ENCODE measurements at regions not wholly inside any gene's neighbourhood (a gene's known extent, or its start where the extent isn't known, plus 50 kb on each side); places are given as distances from the start of the nearest gene placed in this dataset.

- Histone ChIP-seq H3K4me1 (ENCODE audit: insufficient read depth, insufficient read length) (no peaks in the 10 kb centered on the region), H3K9ac (ENCODE audit: insufficient read length, low read depth) (no peak overlapping the region), H3K9me3 (ENCODE audit: insufficient read depth, low read length) (no peaks in the 10 kb centered on the region), H3K27me3 (ENCODE audit: insufficient read depth, insufficient read length) (no peaks in the 10 kb centered on the region), H3K4me3 (ENCODE audit: insufficient read length, low read depth) (no peak overlapping the region), H3K36me3 (ENCODE audit: insufficient read depth, insufficient read length, low read length) (no peaks in the 10 kb centered on the region)
- TF ChIP-seq YY1 (IDR thresholded peaks at IDR 0.05; ENCODE audit: insufficient read depth, insufficient read length) (no peak), SUZ12 (IDR thresholded peaks at IDR 0.05; ENCODE audit: extremely low read depth, insufficient read depth, insufficient read length) (no peak), ZNF274 (IDR thresholded peaks at IDR 0.05; ENCODE audit: low read depth, low read length) (no peak)
- DNase-seq (ENCODE audit: low read depth, low spot score), result no peak
Observed at GRCh38 chr12:112559784-112560183, 141.0 kb downstream of the PTPN11 start.

- Histone ChIP-seq H3K9me3 (ENCODE audit: insufficient read depth, low read length) (no peaks in the 10 kb centered on the region), H3K27me3 (ENCODE audit: insufficient read depth, insufficient read length) (no peaks in the 10 kb centered on the region), H3K4me1 (ENCODE audit: insufficient read depth, insufficient read length) (no peaks in the 10 kb centered on the region), H3K4me3 (ENCODE audit: insufficient read length, low read depth) (no peak overlapping the region), H3K9ac (ENCODE audit: insufficient read length, low read depth) (no peak overlapping the region), H3K36me3 (ENCODE audit: insufficient read depth, insufficient read length, low read length) (no peaks in the 10 kb centered on the region)
- no peak for DNase-seq (ENCODE audit: low read depth, low spot score)
- TF ChIP-seq ZNF274 (IDR thresholded peaks at IDR 0.05; ENCODE audit: low read depth, low read length) (no peak), YY1 (IDR thresholded peaks at IDR 0.05; ENCODE audit: insufficient read depth, insufficient read length) (no peak), SUZ12 (IDR thresholded peaks at IDR 0.05; ENCODE audit: extremely low read depth, insufficient read depth, insufficient read length) (no peak)
Observed at GRCh38 chr12:112564160-112564784, 145.5 kb downstream of the PTPN11 start.

GRCh38 chr12:112568641-112569040 lies 149.9 kb downstream of the PTPN11 start:
- no peak overlapping the region for H3K9ac ChIP-seq (ENCODE audit: insufficient read length, low read depth)
- peaks cover 3% of the 10 kb centered on the region for H3K4me1 ChIP-seq (ENCODE audit: insufficient read depth, insufficient read length)
- H3K9me3 ChIP-seq (ENCODE audit: insufficient read depth, low read length), result no peaks in the 10 kb centered on the region
- TF ChIP-seq SUZ12 (IDR thresholded peaks at IDR 0.05; ENCODE audit: extremely low read depth, insufficient read depth, insufficient read length) (no peak), YY1 (IDR thresholded peaks at IDR 0.05; ENCODE audit: insufficient read depth, insufficient read length) (no peak), ZNF274 (IDR thresholded peaks at IDR 0.05; ENCODE audit: low read depth, low read length) (no peak)
- no peak for DNase-seq (ENCODE audit: low read depth, low spot score)
- no peaks in the 10 kb centered on the region for H3K36me3 ChIP-seq (ENCODE audit: insufficient read depth, insufficient read length, low read length)
- no peak overlapping the region for H3K4me3 ChIP-seq (ENCODE audit: insufficient read length, low read depth)
- no peaks in the 10 kb centered on the region for H3K27me3 ChIP-seq (ENCODE audit: insufficient read depth, insufficient read length)

DNA sequence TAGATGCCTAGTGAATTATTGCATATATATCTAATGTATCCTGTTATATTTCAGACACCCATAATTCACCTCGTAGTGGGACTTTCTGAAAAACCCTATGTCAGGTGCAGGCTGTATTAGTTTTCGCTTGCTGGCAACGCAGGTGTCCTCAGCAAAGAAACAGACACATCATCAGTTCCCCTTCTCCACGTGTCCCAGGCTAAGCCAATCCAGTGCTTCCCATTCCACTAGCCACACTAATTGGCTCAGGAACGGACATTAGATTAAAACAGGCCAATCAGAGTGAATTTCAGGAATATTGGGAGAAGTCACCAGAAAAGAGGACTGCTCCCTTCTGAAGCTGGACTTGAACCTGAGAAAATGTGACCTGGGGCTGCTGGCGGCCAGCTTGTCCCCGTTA lies 151.3 kb downstream of the PTPN11 start:
- Histone ChIP-seq H3K4me3 (ENCODE audit: insufficient read length, low read depth) (no peak overlapping the region), H3K9ac (ENCODE audit: insufficient read length, low read depth) (no peak overlapping the region), H3K36me3 (ENCODE audit: insufficient read depth, insufficient read length, low read length) (no peaks in the 10 kb centered on the region), H3K4me1 (ENCODE audit: insufficient read depth, insufficient read length) (peaks cover 4% of the 10 kb centered on the region), H3K27me3 (ENCODE audit: insufficient read depth, insufficient read length) (no peaks in the 10 kb centered on the region), H3K9me3 (ENCODE audit: insufficient read depth, low read length) (no peaks in the 10 kb centered on the region)
- TF ChIP-seq SUZ12 (IDR thresholded peaks at IDR 0.05; ENCODE audit: extremely low read depth, insufficient read depth, insufficient read length), result no peak
- TF ChIP-seq ZNF274 (IDR thresholded peaks at IDR 0.05; ENCODE audit: low read depth, low read length), result no peak
- no peak for TF ChIP-seq YY1 (IDR thresholded peaks at IDR 0.05; ENCODE audit: insufficient read depth, insufficient read length)
- DNase-seq (ENCODE audit: low read depth, low spot score), result no peak

DNA sequence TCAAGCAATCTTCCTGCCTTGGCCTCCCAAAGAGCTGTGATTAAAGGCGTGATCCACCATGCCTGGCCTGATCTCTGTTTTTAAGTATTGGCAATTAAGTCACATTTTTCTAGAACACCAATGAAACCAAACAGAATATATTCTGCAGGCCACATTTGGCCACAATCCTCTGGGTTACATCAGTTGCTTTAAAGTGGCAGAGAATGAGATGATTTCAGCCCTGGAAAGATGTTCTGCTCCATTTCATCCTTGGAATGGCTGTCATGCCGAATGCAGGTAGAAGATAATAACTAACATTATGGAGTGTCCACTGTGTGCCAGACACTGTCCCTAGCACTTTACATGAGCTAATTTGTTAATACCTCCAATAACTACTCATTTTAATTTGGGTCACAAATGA lies 154.4 kb downstream of the PTPN11 start:
- TF ChIP-seq SUZ12 (IDR thresholded peaks at IDR 0.05; ENCODE audit: extremely low read depth, insufficient read depth, insufficient read length), result no peak
- no peak for TF ChIP-seq YY1 (IDR thresholded peaks at IDR 0.05; ENCODE audit: insufficient read depth, insufficient read length)
- no peak for TF ChIP-seq ZNF274 (IDR thresholded peaks at IDR 0.05; ENCODE audit: low read depth, low read length)

GRCh38 chr12:112574896-112575558 lies 156.3 kb downstream of the PTPN11 start:
- Histone ChIP-seq H3K36me3 (ENCODE audit: insufficient read depth, insufficient read length, low read length) (no peaks in the 10 kb centered on the region), H3K4me3 (ENCODE audit: insufficient read length, low read depth) (no peak overlapping the region), H3K27me3 (ENCODE audit: insufficient read depth, insufficient read length) (no peaks in the 10 kb centered on the region), H3K9ac (ENCODE audit: insufficient read length, low read depth) (no peak overlapping the region), H3K9me3 (ENCODE audit: insufficient read depth, low read length) (no peaks in the 10 kb centered on the region), H3K4me1 (ENCODE audit: insufficient read depth, insufficient read length) (peaks cover 10% of the 10 kb centered on the region)
- DNase-seq (ENCODE audit: low read depth, low spot score), result no peak
- TF ChIP-seq ZNF274 (IDR thresholded peaks at IDR 0.05; ENCODE audit: low read depth, low read length), result no peak
- TF ChIP-seq YY1 (IDR thresholded peaks at IDR 0.05; ENCODE audit: insufficient read depth, insufficient read length), result no peak
- TF ChIP-seq SUZ12 (IDR thresholded peaks at IDR 0.05; ENCODE audit: extremely low read depth, insufficient read depth, insufficient read length), result no peak

More for the DNA sequence above, 154.4 kb downstream of the PTPN11 start:
- H3K36me3 ChIP-seq (ENCODE audit: insufficient read depth, insufficient read length, low read length), result no peaks in the 10 kb centered on the region
- no peaks in the 10 kb centered on the region for H3K9me3 ChIP-seq (ENCODE audit: insufficient read depth, low read length)
- no peaks in the 10 kb centered on the region for H3K27me3 ChIP-seq (ENCODE audit: insufficient read depth, insufficient read length)
- H3K4me3 ChIP-seq (ENCODE audit: insufficient read length, low read depth), result no peak overlapping the region
- no peak overlapping the region for H3K9ac ChIP-seq (ENCODE audit: insufficient read length, low read depth)
- DNase-seq (ENCODE audit: low read depth, low spot score), result no peak
- H3K4me1 ChIP-seq (ENCODE audit: insufficient read depth, insufficient read length), result peaks cover 10% of the 10 kb centered on the region

GRCh38 chr12:112575559-112576067 lies 156.9 kb downstream of the PTPN11 start:
- no peaks in the 10 kb centered on the region for H3K36me3 ChIP-seq (ENCODE audit: insufficient read depth, insufficient read length, low read length)
- H3K4me1 ChIP-seq (ENCODE audit: insufficient read depth, insufficient read length), result peaks cover 10% of the 10 kb centered on the region
- H3K9me3 ChIP-seq (ENCODE audit: insufficient read depth, low read length), result no peaks in the 10 kb centered on the region
- H3K27me3 ChIP-seq (ENCODE audit: insufficient read depth, insufficient read length), result no peaks in the 10 kb centered on the region
- H3K4me3 ChIP-seq (ENCODE audit: insufficient read length, low read depth), result no peak overlapping the region
- no peak for DNase-seq (ENCODE audit: low read depth, low spot score)
- no peak overlapping the region for H3K9ac ChIP-seq (ENCODE audit: insufficient read length, low read depth)
- TF ChIP-seq ZNF274 (IDR thresholded peaks at IDR 0.05; ENCODE audit: low read depth, low read length), result no peak
- TF ChIP-seq YY1 (IDR thresholded peaks at IDR 0.05; ENCODE audit: insufficient read depth, insufficient read length), result no peak
- no peak for TF ChIP-seq SUZ12 (IDR thresholded peaks at IDR 0.05; ENCODE audit: extremely low read depth, insufficient read depth, insufficient read length)
